HUES48 (cell line): ENCODE measurements at regions not wholly inside any gene's neighbourhood (a gene's known extent, or its start where the extent isn't known, plus 50 kb on each side); places are given as distances from the start of the nearest gene placed in this dataset.
A peak's percentile ranks its signal among the peaks of the same experiment; 100 is the strongest.

Source experiments
- H3K27ac ChIP-seq: one replicate; pipeline ENCODE4 v1.7.0; 2013; ENCODE audit warnings: low read depth, low read length, inconsistent platforms
- H3K27me3 ChIP-seq: 2 replicates; pipeline ENCODE4 v1.6.1; 2013; ENCODE audit warnings: mild to moderate bottlenecking, low read length; ENCODE audit not compliant: control insufficient read depth, insufficient read depth
- H3K36me3 ChIP-seq: 2 replicates; pipeline ENCODE4 v1.6.1; 2013; ENCODE audit warnings: low read length; ENCODE audit not compliant: control insufficient read depth, insufficient read depth
- H3K4me1 ChIP-seq: 2 replicates; pipeline ENCODE4 v1.6.1; 2013; ENCODE audit warnings: mild to moderate bottlenecking, low read length; ENCODE audit not compliant: control insufficient read depth, insufficient read depth
- H3K4me3 ChIP-seq: 2 replicates; pipeline ENCODE4 v1.5.1; 2013; ENCODE audit warnings: mild to moderate bottlenecking, low read depth, low read length
- H3K9ac ChIP-seq: 2 replicates; pipeline ENCODE4 v1.6.1; 2013; ENCODE audit warnings: mild to moderate bottlenecking, low read depth, low read length, moderate library complexity
- H3K9me3 ChIP-seq: 2 replicates; pipeline ENCODE4 v1.6.1; 2013; ENCODE audit warnings: low read length; ENCODE audit not compliant: control insufficient read depth, insufficient read depth

GRCh38 chr3:110564674-110565073 is 506.9 kb upstream of the NECTIN3 start:
- Histone ChIP-seq H3K27me3 (no peaks in the 10 kb centered on the region), H3K4me1 (no peaks in the 10 kb centered on the region), H3K36me3 (no peaks in the 10 kb centered on the region), H3K27ac (no peak overlapping the region), H3K9me3 (peaks cover 9% of the 10 kb centered on the region; the same call in 1 of the 2 replicates), H3K4me3 (no peak overlapping the region), H3K9ac (no peak overlapping the region)

DNA sequence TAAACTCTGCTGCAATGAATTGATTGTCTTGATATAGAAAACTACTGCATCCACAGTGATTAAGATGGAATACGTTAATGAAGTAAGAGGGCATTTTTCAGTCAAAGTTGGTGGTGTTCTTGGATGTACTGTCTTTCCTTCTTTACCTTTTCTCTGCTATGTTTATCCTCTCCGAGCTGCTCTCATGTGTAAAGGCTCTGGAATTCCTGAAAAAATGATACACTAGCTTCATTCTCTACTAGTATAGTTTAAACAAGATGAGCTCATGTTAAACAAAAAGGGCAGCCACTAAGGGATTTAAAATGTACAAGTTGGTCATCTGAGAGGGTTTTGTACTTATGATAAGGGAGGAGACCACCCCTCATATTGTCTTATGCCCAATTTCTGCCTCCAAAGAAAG is 504.6 kb upstream of the NECTIN3 start:
- peaks cover 6% of the 10 kb centered on the region; the same call in 1 of the 2 replicates for H3K9me3 ChIP-seq
- no peak overlapping the region for H3K9ac ChIP-seq
- no peaks in the 10 kb centered on the region for H3K36me3 ChIP-seq
- no peaks in the 10 kb centered on the region for H3K4me1 ChIP-seq
- H3K27me3 ChIP-seq: no peaks in the 10 kb centered on the region
- no peak overlapping the region for H3K27ac ChIP-seq
- H3K4me3 ChIP-seq: no peak overlapping the region

DNA sequence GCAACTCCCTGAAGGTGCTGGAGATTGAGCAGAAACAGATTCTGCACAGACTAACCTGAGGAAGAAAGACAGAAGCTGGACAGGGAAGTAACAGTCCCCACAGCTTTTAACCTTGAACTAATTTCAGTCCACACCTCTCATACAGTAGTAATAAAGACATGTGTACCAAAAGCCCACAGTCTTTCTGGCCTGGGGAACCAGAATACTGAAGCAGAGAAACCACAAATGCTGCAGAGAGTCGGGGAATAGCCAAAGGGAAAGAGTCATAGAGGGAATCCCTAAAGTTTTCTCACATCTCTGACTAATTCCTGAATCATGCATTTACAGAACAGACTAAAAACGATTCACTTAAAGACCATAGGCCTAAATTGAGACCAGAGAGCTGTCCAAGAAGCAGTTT is 503.4 kb upstream of the NECTIN3 start:
- H3K9me3 ChIP-seq: no peaks in the 10 kb centered on the region; the same call in 1 of the 2 replicates
- no peak overlapping the region for H3K4me3 ChIP-seq
- no peak overlapping the region for H3K9ac ChIP-seq
- no peaks in the 10 kb centered on the region for H3K27me3 ChIP-seq
- no peaks in the 10 kb centered on the region for H3K4me1 ChIP-seq
- no peak overlapping the region for H3K27ac ChIP-seq
- H3K36me3 ChIP-seq: no peaks in the 10 kb centered on the region

GRCh38 chr3:110569073-110569472 is 502.5 kb upstream of the NECTIN3 start:
- Histone ChIP-seq H3K36me3 (no peaks in the 10 kb centered on the region), H3K27ac (no peak overlapping the region), H3K27me3 (no peaks in the 10 kb centered on the region), H3K9ac (no peak overlapping the region), H3K4me1 (no peaks in the 10 kb centered on the region), H3K4me3 (no peak overlapping the region), H3K9me3 (no peaks in the 10 kb centered on the region; the same call in 1 of the 2 replicates)

DNA sequence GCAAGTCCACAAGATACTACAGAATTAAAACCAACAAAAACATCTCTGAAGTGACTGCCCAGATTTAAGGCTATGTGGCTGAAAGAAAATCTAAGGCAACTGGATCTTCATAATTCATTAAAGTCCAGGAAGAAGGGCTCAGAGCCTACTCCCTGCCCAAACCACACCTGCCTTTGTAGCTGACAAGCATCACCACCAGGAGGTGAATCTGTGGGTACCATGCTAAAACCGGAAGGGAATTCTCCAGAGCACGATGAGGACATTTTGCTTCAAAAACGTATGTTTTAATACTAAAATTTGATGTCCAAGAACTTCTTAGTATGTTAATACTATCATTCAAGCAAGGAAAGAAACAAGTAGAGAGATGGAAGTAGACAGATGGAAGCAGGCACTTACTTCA is 495.9 kb upstream of the NECTIN3 start:
- peaks cover 43% of the 10 kb centered on the region for H3K4me1 ChIP-seq
- H3K4me3 ChIP-seq: no peak overlapping the region
- H3K27ac ChIP-seq: peak overlapping the region; percentile 23
- no peaks in the 10 kb centered on the region for H3K36me3 ChIP-seq
- H3K9me3 ChIP-seq: no peaks in the 10 kb centered on the region
- H3K27me3 ChIP-seq: no peaks in the 10 kb centered on the region
- H3K9ac ChIP-seq: no peak overlapping the region

DNA sequence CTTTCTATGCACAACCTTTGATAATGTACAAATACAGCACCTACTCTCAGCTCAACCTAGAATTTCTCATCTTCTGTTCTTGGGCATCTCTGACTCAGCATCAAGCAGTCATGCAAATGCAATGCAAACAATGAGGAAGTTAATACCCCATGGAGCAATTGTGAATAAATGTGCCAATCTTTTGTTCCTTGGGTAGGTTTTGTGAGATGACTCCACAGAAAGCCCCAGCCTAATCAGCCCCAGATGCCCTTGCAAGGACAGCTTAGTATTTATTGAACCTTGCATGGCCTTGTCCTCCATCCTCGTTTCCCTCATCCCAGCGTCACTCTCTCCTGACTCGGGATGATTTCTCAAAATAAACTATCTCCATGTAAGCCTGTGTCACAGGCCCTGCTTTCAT is 494.7 kb upstream of the NECTIN3 start:
- Histone ChIP-seq H3K27ac (peak overlapping the region; percentile 93), H3K4me3 (no peak overlapping the region), H3K27me3 (no peaks in the 10 kb centered on the region), H3K4me1 (peaks cover 43% of the 10 kb centered on the region), H3K9ac (peak overlapping the region; percentile 59; the same call in 1 of the 2 replicates), H3K9me3 (no peaks in the 10 kb centered on the region), H3K36me3 (no peaks in the 10 kb centered on the region)

- Histone ChIP-seq H3K27me3 (no peaks in the 10 kb centered on the region), H3K4me3 (no peak overlapping the region), H3K9ac (no peak overlapping the region), H3K4me1 (peaks cover 45% of the 10 kb centered on the region), H3K36me3 (no peaks in the 10 kb centered on the region), H3K9me3 (no peaks in the 10 kb centered on the region), H3K27ac (peak overlapping the region; percentile 93)
Measured at GRCh38 chr3:110577854-110578253, 493.8 kb upstream of the NECTIN3 start.

- Histone ChIP-seq H3K4me1 (peaks cover 60% of the 10 kb centered on the region), H3K27me3 (no peaks in the 10 kb centered on the region), H3K9me3 (no peaks in the 10 kb centered on the region), H3K4me3 (no peak overlapping the region), H3K36me3 (no peaks in the 10 kb centered on the region), H3K9ac (no peak overlapping the region), H3K27ac (no peak overlapping the region)
Measured at GRCh38 chr3:110579840-110580550, 491.6 kb upstream of the NECTIN3 start.

GRCh38 chr3:110583373-110583935 is 488.2 kb upstream of the NECTIN3 start:
- Histone ChIP-seq H3K4me3 (no peak overlapping the region; the same call in 1 of the 2 replicates), H3K27ac (peak overlapping the region; percentile 66), H3K36me3 (no peaks in the 10 kb centered on the region), H3K4me1 (peaks cover 35% of the 10 kb centered on the region), H3K9me3 (no peaks in the 10 kb centered on the region), H3K9ac (no peak overlapping the region), H3K27me3 (no peaks in the 10 kb centered on the region)

DNA sequence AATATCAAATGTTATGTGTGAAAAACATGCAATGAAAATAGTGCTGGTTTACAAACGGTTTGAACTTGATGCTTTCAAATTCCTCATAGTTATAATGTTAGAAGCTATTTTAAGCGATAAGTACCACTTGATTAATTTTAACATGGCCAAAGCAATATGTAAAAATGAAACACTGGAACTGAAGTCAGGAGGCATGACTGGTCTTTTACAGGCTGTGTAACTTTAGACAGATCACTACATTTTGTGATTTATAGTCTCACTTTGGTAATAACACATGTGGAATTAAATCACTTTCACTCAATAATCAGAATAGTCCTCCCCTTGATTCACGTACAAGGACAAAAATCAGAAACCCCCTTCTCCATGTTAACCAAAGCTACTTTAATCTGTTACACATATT is 482.7 kb upstream of the NECTIN3 start:
- H3K27me3 ChIP-seq: no peaks in the 10 kb centered on the region
- H3K27ac ChIP-seq: no peak overlapping the region
- H3K9ac ChIP-seq: no peak overlapping the region
- H3K9me3 ChIP-seq: peaks cover 5% of the 10 kb centered on the region; the same call in 1 of the 2 replicates
- peaks cover 11% of the 10 kb centered on the region for H3K4me1 ChIP-seq
- no peaks in the 10 kb centered on the region for H3K36me3 ChIP-seq
- H3K4me3 ChIP-seq: no peak overlapping the region

GRCh38 chr3:110589341-110589740 is 482.3 kb upstream of the NECTIN3 start:
- H3K27me3 ChIP-seq: no peaks in the 10 kb centered on the region

More at GRCh38 chr3:110589341-110589740, 482.3 kb upstream of the NECTIN3 start:
- no peak overlapping the region for H3K27ac ChIP-seq
- H3K9me3 ChIP-seq: peaks cover 5% of the 10 kb centered on the region; the same call in 1 of the 2 replicates
- H3K4me1 ChIP-seq: peaks cover 9% of the 10 kb centered on the region
- no peaks in the 10 kb centered on the region for H3K36me3 ChIP-seq
- no peak overlapping the region for H3K4me3 ChIP-seq
- H3K9ac ChIP-seq: no peak overlapping the region
